HG03520 (cell line): ENCODE measurements at regions not wholly inside any gene's neighbourhood (a gene's known extent, or its start where the extent isn't known, plus 50 kb on each side); places are given as distances from the start of the nearest gene placed in this dataset.
"Not testable (repeated sequence)": the region's sequence is repeated elsewhere in the genome, so short reads cannot be mapped to it uniquely, and the experiment has no call there.

Experiments
- ATAC-seq: cut with Tn5 transposase; IDR thresholded peaks from one replicate; pipeline ENCODE4 v1.9.1; 2021; ENCODE audit warnings: mild to moderate bottlenecking, moderate library complexity; ENCODE audit not compliant: unreplicated experiment

GRCh38 chr10:23630376-23630775 is 191.5 kb downstream of the OTUD1 start:
- ATAC-seq: no peak

GRCh38 chr10:23630885-23631284 is 192.0 kb downstream of the OTUD1 start:
- no peak for ATAC-seq

GRCh38 chr10:23643111-23643780 is 204.4 kb downstream of the OTUD1 start:
- ATAC-seq: no peak

DNA sequence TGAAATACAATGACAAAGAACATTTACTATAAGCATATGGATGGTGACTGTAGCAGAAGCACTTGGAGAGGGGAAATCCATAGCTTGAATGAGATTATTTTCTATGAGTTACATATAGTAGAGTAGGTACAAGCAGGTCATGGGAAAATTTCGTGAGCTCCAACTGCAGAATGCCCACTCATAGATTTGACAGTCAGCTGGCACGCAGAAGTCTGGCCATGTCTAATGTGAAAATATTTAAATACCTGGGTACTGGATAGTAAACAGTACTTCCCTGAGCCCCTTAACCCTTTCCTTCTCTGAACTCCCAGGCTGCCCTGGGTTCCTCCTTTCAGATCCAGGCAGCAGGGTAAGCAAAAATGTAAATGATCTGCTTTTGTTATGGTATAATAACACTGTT is 209.7 kb downstream of the OTUD1 start:
- ATAC-seq: no peak

DNA sequence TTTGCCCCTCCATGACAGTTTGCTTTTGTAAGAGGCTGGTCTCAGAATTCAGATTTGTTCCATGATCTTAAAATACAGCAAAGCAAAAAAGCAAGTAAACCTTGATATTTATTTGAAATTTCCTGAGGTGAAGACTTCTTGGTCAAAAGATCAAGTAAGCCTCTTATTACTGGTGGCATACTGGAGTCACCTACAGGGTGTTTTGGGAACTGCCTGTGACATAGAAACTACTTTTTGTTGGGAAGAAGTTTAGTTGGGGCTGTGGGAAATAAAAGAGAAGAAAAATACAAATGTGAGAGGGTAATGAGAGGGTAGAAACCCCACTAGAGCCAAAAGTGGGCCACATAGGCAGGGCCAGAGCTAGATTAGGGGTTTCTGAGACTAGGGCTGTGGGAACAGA is 217.9 kb downstream of the OTUD1 start:
- ATAC-seq: no peak

DNA sequence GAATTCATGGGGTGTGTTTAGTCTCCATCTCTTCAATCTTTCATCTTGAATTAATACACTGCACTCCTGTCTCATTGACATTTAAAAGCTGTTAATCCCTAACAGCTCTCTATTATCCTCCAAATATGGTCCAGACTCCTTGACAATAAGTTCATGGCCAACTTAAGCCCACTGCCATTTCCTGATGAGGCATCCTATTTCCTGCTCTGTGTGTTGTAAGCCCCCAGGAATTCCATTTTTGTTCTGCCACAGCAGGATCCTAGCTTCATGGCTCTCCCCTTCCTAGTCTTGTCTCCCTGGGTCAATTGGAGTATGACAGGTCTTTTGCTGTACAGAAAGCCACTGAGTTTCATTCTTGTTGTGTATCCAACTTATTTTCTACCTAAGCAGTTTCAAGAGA is 218.8 kb downstream of the OTUD1 start:
- no peak for ATAC-seq

- not testable (repeated sequence) for ATAC-seq
Observed at GRCh38 chr10:23671866-23672265, 233.0 kb downstream of the OTUD1 start.

GRCh38 chr10:23675585-23675984 is 236.7 kb downstream of the OTUD1 start:
- ATAC-seq: no peak

DNA sequence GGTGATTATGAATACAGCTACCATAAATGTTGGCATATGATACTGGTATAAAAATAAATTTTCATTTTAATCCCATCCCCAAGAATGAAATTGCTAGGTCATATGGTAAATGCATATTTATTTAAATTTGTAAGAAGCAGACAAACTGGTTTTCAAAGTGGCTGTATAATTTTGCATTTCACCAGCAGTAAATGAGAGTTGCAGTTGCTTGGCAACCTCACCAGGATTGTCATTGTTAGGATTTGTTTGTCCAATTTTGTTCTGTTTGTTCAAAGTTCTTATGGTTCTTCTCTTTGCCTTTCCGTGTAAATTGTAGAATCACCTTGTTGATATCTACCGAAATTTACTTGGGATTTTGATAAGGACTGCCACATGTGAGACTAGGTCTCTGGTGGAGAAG is 237.4 kb downstream of the OTUD1 start:
- no peak for ATAC-seq

GRCh38 chr10:23686722-23687121 is 247.8 kb downstream of the OTUD1 start:
- ATAC-seq: no peak

- ATAC-seq: no peak
Observed at GRCh38 chr10:23692736-23693135, 253.9 kb downstream of the OTUD1 start.

DNA sequence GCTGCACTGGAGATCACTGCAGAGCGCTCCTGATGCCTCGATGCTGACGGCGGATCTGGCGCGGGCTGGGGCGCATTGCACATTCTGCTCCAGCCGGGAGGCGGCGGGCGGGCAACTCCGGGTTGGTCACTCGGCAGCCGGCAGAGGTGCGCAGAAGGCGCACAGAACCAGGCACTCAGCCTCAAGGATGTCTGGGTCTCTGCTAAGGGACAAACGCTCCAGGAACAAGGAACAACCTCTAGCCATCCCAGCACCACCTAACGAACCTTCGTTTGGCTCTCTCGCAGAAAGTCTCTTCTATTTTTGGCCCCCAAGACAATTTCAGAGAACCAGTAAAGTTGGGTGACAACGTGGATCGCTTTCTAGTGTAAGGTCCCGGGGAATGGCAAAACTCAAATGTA is 254.6 kb downstream of the OTUD1 start:
- ATAC-seq: no peak

GRCh38 chr10:23693925-23694324 is 255.1 kb downstream of the OTUD1 start:
- no peak for ATAC-seq

- no peak for ATAC-seq
Observed at GRCh38 chr10:23694446-23694920, 255.6 kb downstream of the OTUD1 start.

DNA sequence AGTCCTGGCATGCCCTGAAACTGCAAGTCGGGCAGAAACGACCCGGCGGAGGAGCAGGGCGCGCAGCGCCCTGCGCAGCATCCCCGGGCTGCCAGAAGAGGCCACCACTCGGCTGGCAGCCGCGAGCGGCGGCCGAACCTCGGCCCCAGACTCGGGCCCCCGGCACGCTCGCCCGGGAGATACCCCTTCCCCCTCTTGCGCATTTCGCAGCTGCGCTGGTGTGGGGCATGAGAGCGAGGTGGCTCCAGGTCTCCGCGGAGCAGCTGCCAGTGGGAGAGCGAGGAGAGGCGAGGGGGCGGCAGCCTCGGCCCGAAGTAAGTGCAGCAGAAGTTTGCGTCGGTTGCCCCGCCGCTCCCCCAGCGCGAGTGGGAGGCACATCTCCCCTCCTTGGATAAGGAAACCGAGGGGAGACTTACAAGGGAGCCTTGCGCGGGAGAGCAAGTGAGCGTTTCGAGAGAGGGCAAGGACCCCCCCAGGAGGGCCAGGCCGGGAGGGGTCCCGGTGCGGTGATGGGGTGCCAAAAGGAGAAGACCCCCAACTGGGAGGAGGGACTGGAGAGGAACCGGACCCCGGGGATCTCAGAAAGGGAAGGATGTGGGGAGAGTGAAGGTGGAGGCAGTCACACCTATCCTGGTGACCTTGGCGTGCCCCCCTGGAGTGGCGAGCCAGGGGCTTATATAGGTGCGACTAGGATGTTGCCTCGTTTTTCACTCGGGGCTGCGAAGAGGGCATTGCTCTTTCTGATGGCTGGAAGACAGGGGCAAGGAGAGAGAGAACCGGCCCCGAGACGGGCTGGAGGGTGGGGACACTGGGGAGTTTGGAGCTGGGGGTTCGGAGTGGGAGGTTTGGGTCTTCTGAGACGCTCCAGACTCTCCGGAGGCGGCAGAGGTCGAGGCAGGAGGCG is 256.3 kb downstream of the OTUD1 start:
- ATAC-seq: no peak

- no peak for ATAC-seq
Observed at GRCh38 chr10:23695825-23696420, 257.0 kb downstream of the OTUD1 start.

GRCh38 chr10:23696476-23696875 is 257.6 kb downstream of the OTUD1 start:
- no peak for ATAC-seq

- ATAC-seq: peak; percentile 98
Observed at GRCh38 chr10:23702977-23703414, 264.1 kb downstream of the OTUD1 start.

DNA sequence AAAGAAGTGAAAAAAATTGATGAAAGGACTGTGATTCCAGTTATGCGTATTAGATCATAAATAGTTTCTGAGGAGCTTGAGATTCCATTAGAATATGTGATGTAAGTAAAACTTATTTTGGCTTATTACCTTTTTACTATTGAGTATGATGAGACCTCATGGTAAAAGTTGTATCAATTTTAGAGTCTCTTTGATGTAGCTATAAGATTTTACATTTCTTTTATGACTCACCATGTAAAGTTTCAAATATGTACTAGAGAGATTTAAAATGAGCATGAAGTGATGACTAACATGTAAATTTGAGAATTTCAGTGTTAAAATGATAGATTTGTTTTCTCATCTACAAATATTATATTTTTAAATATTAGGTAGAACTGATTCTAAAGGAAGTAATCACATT is 276.5 kb downstream of the OTUD1 start:
- no peak for ATAC-seq

DNA sequence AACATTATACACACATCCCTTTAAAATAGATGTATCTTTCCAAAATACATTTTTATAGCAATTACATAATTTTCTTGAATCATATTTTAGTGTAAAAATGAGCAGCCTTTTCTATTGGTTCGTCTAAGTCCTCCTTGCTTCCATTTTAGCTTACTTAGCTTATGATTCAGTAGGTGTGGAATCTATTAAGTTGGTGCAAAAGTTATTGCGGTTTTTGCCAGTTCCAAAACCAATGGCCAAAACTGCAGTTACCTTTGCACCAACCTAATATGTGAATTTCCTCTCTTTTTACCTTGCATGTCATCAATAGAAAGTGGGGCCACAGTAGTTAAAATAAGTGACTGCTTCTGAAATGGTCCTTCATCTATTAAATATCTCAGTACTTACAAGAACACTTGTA is 279.0 kb downstream of the OTUD1 start:
- no peak for ATAC-seq

- ATAC-seq: no peak
Observed at GRCh38 chr10:23718946-23719345, 280.1 kb downstream of the OTUD1 start.

DNA sequence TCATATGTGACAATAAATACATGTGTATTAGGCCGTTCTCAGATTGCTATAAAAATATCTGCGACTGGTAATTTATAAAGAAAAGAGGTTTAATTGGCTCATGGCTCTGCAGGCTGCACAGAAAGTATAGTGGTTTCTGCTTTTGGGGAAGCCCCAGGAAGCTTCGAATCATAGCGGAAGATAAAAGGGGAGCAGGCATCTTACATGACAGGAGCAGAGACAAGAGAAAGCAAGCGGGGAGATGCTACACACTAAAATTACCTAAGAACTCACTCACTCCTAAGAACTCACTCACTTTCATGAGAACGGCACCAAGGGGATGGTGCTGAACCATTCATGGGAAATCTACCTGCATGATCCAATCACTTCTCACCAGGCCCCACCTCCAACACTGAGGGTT is 284.9 kb downstream of the OTUD1 start:
- ATAC-seq: no peak
